Ovary (tissue), 3 donors: ENCODE measurements at regions not wholly inside any gene's neighbourhood (a gene's known extent, or its start where the extent isn't known, plus 50 kb on each side); places are given as distances from the start of the nearest gene placed in this dataset.

ENCODE experiments used
- CTCF ChIP-seq, 3 donors: fragments of 450-650 bp in 2 of 3; fragments of 200-600 bp in 1 of 3; IDR thresholded peaks; one replicate each; pipeline versions ENCODE4 v1.5.1 to v1.8.0; 2016 to 2022; ENCODE audit warnings: antibody characterized with exemption in 3 of 3, mild to moderate bottlenecking in 1 of 3
- POLR2A ChIP-seq: fragments of 450-650 bp; IDR thresholded peaks from one replicate; pipeline ENCODE4 v1.6.1; 2017; ENCODE audit warnings: antibody characterized with exemption, mild to moderate bottlenecking, moderate library complexity
- donor health status: DM: no; HTN: no; CAD: no.

- no peak for TF ChIP-seq CTCF (IDR thresholded peaks at IDR 0.05)
- no peak for TF ChIP-seq POLR2A
These were observed 377.8 kb upstream of the SMIM21 start for GRCh38 chr18:75805265-75805664.
